ENCODE measurements at regions not wholly inside any gene's neighbourhood (a gene's known extent, or its start where the extent isn't known, plus 50 kb on each side); places are given as distances from the start of the nearest gene placed in this dataset.

- TF ChIP-seq CTCF (IDR thresholded peaks at IDR 0.05) (no peak), POLR2A (IDR thresholded peaks at IDR 0.05) (no peak)
Measured at GRCh38 chr7:113444261-113444660, 325.9 kb upstream of the SMIM30 start.
